Retinal pigment epithelial cell (primary cell): ENCODE measurements at regions not wholly inside any gene's neighbourhood (a gene's known extent, or its start where the extent isn't known, plus 50 kb on each side); places are given as distances from the start of the nearest gene placed in this dataset.

Source experiments
- DNase-seq: peaks from one replicate; pipeline ENCODE4 v3.0.0-alpha.2; 2010; ENCODE audit warnings: low read depth
- H3K4me3 ChIP-seq: 2 replicates; pipeline ENCODE4 v1.5.1; 2011; ENCODE audit warnings: mild to moderate bottlenecking, low read length, control low read depth, moderate library complexity
- CTCF ChIP-seq: conservative IDR thresholded peaks from 2 replicates; pipeline ENCODE4 v1.5.1; 2011; ENCODE audit warnings: low read depth, low read length, control low read depth, inconsistent platforms

GRCh38 chr6:109230453-109230852 is 135.1 kb downstream of the CEP57L1 start:
- TF ChIP-seq CTCF: no peak
- no peak for DNase-seq
- no peak overlapping the region for H3K4me3 ChIP-seq

GRCh38 chr6:109229536-109229935 is 134.2 kb downstream of the CEP57L1 start:
- TF ChIP-seq CTCF: no peak
- no peak for DNase-seq

GRCh38 chr6:109227646-109228045 is 132.3 kb downstream of the CEP57L1 start:
- no peak for TF ChIP-seq CTCF
- no peak for DNase-seq
- no peak overlapping the region for H3K4me3 ChIP-seq

More at GRCh38 chr6:109229536-109229935, 134.2 kb downstream of the CEP57L1 start:
- no peak overlapping the region for H3K4me3 ChIP-seq

- no peak for TF ChIP-seq CTCF
- no peak for DNase-seq
Measured at GRCh38 chr6:109226353-109226752, 131.0 kb downstream of the CEP57L1 start.

GRCh38 chr6:109225946-109226345 is 130.6 kb downstream of the CEP57L1 start:
- no peak overlapping the region for H3K4me3 ChIP-seq
- no peak for TF ChIP-seq CTCF
- DNase-seq: no peak

More at GRCh38 chr6:109226353-109226752, 131.0 kb downstream of the CEP57L1 start:
- no peak overlapping the region for H3K4me3 ChIP-seq

- DNase-seq: no peak
Measured at GRCh38 chr6:109224994-109225393, 129.7 kb downstream of the CEP57L1 start.

More at GRCh38 chr6:109224994-109225393, 129.7 kb downstream of the CEP57L1 start:
- H3K4me3 ChIP-seq: no peak overlapping the region
- no peak for TF ChIP-seq CTCF
